A549 (cell line): ENCODE measurements at regions not wholly inside any gene's neighbourhood (a gene's known extent, or its start where the extent isn't known, plus 50 kb on each side); places are given as distances from the start of the nearest gene placed in this dataset.
A peak's percentile ranks its signal among the peaks of the same experiment; 100 is the strongest.

Source experiments
- ATAC-seq, 2 experiments: fragments of 200-7000 bp in 1 of 2; fragments of >200 bp in 1 of 2; cut with Nextera tagmentation in 1 of 2; cut with Tn5 transposase in 1 of 2; 3 replicates each; pipeline versions ENCODE4 v1.8.0 to v1.9.1; 2018 to 2020; ENCODE audit warnings: mild to moderate bottlenecking in 1 of 2, moderate library complexity in 1 of 2
- CTCF ChIA-PET: fragments of 300-600 bp; sonication (Branson Sonifier 250); formaldehyde crosslinking; extraction: SDS; loops from one replicate; lab custom pipeline; 2021; ENCODE audit warnings: antibody characterized with exemption, inconsistent platforms; lab: Yijun Ruan, JAX
- POLR2A ChIA-PET: fragments of 350-600 bp; formaldehyde crosslinking; extraction: SDS; loops from one replicate; lab custom pipeline; 2021; ENCODE audit warnings: antibody characterized with exemption, inconsistent platforms; lab: Yijun Ruan, JAX
- DNase-seq, 2 experiments: peaks; one replicate each; pipeline versions ENCODE4 v3.0.0 to v3.0.0-alpha.2; 2011 to 2016; ENCODE audit warnings: low read depth in 1 of 2, low spot score in 1 of 2
- FAIRE-seq: peaks from 2 replicates; lab custom pipeline; 2011; peaks lifted over from hg19 to GRCh38; lab: Jason Lieb, UNC
- H3K27ac ChIP-seq, 2 experiments: fragments of >200 bp; sonication (Bioruptor Twin); formaldehyde crosslinking; 3 replicates each; pipeline ENCODE4 v1.5.1; 2016 to 2017
- H3K4me1 ChIP-seq: fragments of >200 bp; sonication (Bioruptor Twin); formaldehyde crosslinking; 3 replicates; pipeline ENCODE4 v1.6.1; 2016
- H3K4me2 ChIP-seq: fragments of >200 bp; sonication (Bioruptor Twin); formaldehyde crosslinking; 3 replicates; pipeline ENCODE4 v1.6.1; 2016
- H3K4me3 ChIP-seq: fragments of >200 bp; sonication (Bioruptor Twin); formaldehyde crosslinking; 3 replicates; pipeline ENCODE4 v1.5.1; 2016
- H3K9me3 ChIP-seq: fragments of >200 bp; sonication (Bioruptor Twin); formaldehyde crosslinking; 3 replicates; pipeline ENCODE4 v1.6.1; 2016
- BHLHE40 ChIP-seq: IDR thresholded peaks from 2 replicates; pipeline ENCODE4 v1.6.1; 2012; ENCODE audit warnings: low read depth, low read length, inconsistent platforms
- CTCF ChIP-seq: fragments of >200 bp; sonication (Bioruptor Twin); formaldehyde crosslinking; IDR thresholded peaks from 3 replicates; pipeline ENCODE4 v1.5.1; 2016
- EHMT2 ChIP-seq: fragments of 200-600 bp; sonication (generic); IDR thresholded peaks from 2 replicates; pipeline ENCODE4 v1.6.1; 2016; ENCODE audit warnings: antibody characterized with exemption, low read depth, mild to moderate bottlenecking, moderate library complexity
- GATA3 ChIP-seq: IDR thresholded peaks from 2 replicates; pipeline ENCODE4 v1.6.1; 2012; ENCODE audit warnings: borderline replicate concordance
- JUN ChIP-seq, 2 experiments: fragments of >200 bp; sonication (Bioruptor Twin); formaldehyde crosslinking; IDR thresholded peaks; 2 replicates in 1 of 2; 3 replicates in 1 of 2; pipeline ENCODE4 v1.6.1; 2016 to 2017
- NR3C1 ChIP-seq: fragments of >200 bp; sonication (Bioruptor Twin); formaldehyde crosslinking; IDR thresholded peaks from 3 replicates; pipeline ENCODE4 v1.6.1; 2017
- PHF8 ChIP-seq: fragments of 200-600 bp; sonication (generic); IDR thresholded peaks from 2 replicates; pipeline ENCODE4 v1.6.1; 2016; ENCODE audit warnings: low read depth, mild to moderate bottlenecking, antibody characterized with exemption, moderate library complexity, borderline replicate concordance
- POLR2A ChIP-seq: IDR thresholded peaks from 2 replicates; pipeline ENCODE4 v1.6.1; 2012; ENCODE audit warnings: mild to moderate bottlenecking, low read length
- RCOR1 ChIP-seq: fragments of 150-350 bp; IDR thresholded peaks from 2 replicates; pipeline ENCODE4 v1.6.1; 2014; ENCODE audit warnings: antibody characterized with exemption, low read length, low read depth
- RFX5 ChIP-seq: fragments of 450-650 bp; IDR thresholded peaks from 2 replicates; pipeline ENCODE4 v1.7.1; 2014; ENCODE audit warnings: antibody characterized with exemption, mild to moderate bottlenecking, moderate library complexity
- USF2 ChIP-seq: fragments of 450-650 bp; IDR thresholded peaks from 2 replicates; pipeline ENCODE4 v1.6.1; 2014; ENCODE audit warnings: antibody characterized with exemption
- ZFP36 ChIP-seq: fragments of 450-650 bp; IDR thresholded peaks from 2 replicates; pipeline ENCODE4 v1.6.1; 2014; ENCODE audit warnings: borderline replicate concordance; ENCODE audit not compliant: partially characterized antibody
- ZSCAN20 ChIP-seq: fragments of 250-450 bp; sonication (Bioruptor Pico); IDR thresholded peaks from 2 replicates; pipeline ENCODE4 v1.8.0; 2022; ENCODE audit warnings: mild to moderate bottlenecking, moderate library complexity
- WGBS: methylation state at CpG from one replicate; pipeline ENCODE4 v1.1.6; 2017; ENCODE audit errors: missing lambda C conversion rate; 5-methylcytosine and 5-hydroxymethylcytosine counted together
- TF ChIP-seq, protein P1 (sequence below): IDR thresholded peaks from 2 replicates; pipeline ENCODE4 v1.6.1; 2012
- TF ChIP-seq, protein P2 (sequence below): fragments of 250-450 bp; sonication (Bioruptor Pico); IDR thresholded peaks from 2 replicates; pipeline ENCODE4 v1.5.0; 2021; ENCODE audit warnings: mild to moderate bottlenecking, moderate library complexity, borderline replicate concordance
- TF ChIP-seq, protein P3 (sequence below): fragments of 150-350 bp; IDR thresholded peaks from 2 replicates; pipeline ENCODE4 v1.6.1; 2014; ENCODE audit warnings: low read depth, mild to moderate bottlenecking, low read length
- TF ChIP-seq, protein P4 (sequence below): IDR thresholded peaks from 2 replicates; pipeline ENCODE4 v1.6.1; 2012

- Histone ChIP-seq H3K4me3 (no peak overlapping the region), H3K4me2 (no peak overlapping the region), H3K4me1 (no peaks in the 10 kb centered on the region), H3K27ac (no peak overlapping the region), H3K9me3 (no peaks in the 10 kb centered on the region; the same call in 2 of the 3 replicates)
- FAIRE-seq: no peak
- ATAC-seq: peak in 1 of 2 experiments; percentile 47; a peak in 1 of 6 replicates
- DNase-seq: no peak
- TF ChIP-seq BHLHE40 (no peak), RCOR1 (no peak), CTCF (no peak), POLR2A (no peak), RFX5 (no peak), ZSCAN20 (no peak), PHF8 (no peak)
- CTCF ChIA-PET: no interaction called here
- POLR2A ChIA-PET: no interaction called here
- 5% methylated on average over 2 of the region's 2 CpGs for WGBS
Measured at GRCh38 chr3:145943952-145944351, 217.0 kb downstream of the PLOD2 start.

GRCh38 chr3:145951441-145951840 is 209.5 kb downstream of the PLOD2 start:
- DNase-seq (no peak), ATAC-seq (no peak), FAIRE-seq (no peak)
- ChIA-PET CTCF (no interaction called here), POLR2A (no interaction called here)
- no peak overlapping the region for H3K27ac ChIP-seq
- WGBS: 24% methylated on average over 2 of the region's 2 CpGs
- TF ChIP-seq EHMT2 (no peak), CTCF (no peak), ZFP36 (no peak), NR3C1 (no peak), GATA3 (no peak), JUN (IDR thresholded peaks at IDR 0.05) (no peak), USF2 (no peak)
- TF ChIP-seq, protein P1, sequence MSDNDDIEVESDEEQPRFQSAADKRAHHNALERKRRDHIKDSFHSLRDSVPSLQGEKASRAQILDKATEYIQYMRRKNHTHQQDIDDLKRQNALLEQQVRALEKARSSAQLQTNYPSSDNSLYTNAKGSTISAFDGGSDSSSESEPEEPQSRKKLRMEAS: no peak
- TF ChIP-seq, protein P2, sequence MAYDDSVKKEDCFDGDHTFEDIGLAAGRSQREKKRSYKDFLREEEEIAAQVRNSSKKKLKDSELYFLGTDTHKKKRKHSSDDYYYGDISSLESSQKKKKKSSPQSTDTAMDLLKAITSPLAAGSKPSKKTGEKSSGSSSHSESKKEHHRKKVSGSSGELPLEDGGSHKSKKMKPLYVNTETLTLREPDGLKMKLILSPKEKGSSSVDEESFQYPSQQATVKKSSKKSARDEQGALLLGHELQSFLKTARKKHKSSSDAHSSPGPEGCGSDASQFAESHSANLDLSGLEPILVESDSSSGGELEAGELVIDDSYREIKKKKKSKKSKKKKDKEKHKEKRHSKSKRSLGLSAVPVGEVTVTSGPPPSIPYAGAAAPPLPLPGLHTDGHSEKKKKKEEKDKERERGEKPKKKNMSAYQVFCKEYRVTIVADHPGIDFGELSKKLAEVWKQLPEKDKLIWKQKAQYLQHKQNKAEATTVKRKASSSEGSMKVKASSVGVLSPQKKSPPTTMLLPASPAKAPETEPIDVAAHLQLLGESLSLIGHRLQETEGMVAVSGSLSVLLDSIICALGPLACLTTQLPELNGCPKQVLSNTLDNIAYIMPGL (CRISPR knock-in tag): no peak
- TF ChIP-seq, protein P3, sequence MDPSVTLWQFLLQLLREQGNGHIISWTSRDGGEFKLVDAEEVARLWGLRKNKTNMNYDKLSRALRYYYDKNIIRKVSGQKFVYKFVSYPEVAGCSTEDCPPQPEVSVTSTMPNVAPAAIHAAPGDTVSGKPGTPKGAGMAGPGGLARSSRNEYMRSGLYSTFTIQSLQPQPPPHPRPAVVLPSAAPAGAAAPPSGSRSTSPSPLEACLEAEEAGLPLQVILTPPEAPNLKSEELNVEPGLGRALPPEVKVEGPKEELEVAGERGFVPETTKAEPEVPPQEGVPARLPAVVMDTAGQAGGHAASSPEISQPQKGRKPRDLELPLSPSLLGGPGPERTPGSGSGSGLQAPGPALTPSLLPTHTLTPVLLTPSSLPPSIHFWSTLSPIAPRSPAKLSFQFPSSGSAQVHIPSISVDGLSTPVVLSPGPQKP: no peak
- TF ChIP-seq, protein P4, sequence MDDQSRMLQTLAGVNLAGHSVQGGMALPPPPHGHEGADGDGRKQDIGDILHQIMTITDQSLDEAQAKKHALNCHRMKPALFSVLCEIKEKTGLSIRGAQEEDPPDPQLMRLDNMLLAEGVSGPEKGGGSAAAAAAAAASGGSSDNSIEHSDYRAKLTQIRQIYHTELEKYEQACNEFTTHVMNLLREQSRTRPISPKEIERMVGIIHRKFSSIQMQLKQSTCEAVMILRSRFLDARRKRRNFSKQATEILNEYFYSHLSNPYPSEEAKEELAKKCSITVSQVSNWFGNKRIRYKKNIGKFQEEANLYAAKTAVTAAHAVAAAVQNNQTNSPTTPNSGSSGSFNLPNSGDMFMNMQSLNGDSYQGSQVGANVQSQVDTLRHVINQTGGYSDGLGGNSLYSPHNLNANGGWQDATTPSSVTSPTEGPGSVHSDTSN: no peak
- TF ChIP-seq, all 56 proteins: peak for 0
- Histone ChIP-seq H3K9me3 (no peaks in the 10 kb centered on the region; the same call in 2 of the 3 replicates), H3K4me1 (no peaks in the 10 kb centered on the region), H3K4me3 (no peak overlapping the region), H3K4me2 (no peak overlapping the region)
